ENCODE measurements at regions not wholly inside any gene's neighbourhood (a gene's known extent, or its start where the extent isn't known, plus 50 kb on each side); places are given as distances from the start of the nearest gene placed in this dataset.

GRCh38 chr5:121573721-121574382 is 277.8 kb upstream of the FTMT start:
- no peak for DNase-seq (ENCODE audit: low spot score)
- no peak for TF ChIP-seq CTCF (IDR thresholded peaks at IDR 0.05; ENCODE audit: extremely low read depth, missing control alignments)

DNA sequence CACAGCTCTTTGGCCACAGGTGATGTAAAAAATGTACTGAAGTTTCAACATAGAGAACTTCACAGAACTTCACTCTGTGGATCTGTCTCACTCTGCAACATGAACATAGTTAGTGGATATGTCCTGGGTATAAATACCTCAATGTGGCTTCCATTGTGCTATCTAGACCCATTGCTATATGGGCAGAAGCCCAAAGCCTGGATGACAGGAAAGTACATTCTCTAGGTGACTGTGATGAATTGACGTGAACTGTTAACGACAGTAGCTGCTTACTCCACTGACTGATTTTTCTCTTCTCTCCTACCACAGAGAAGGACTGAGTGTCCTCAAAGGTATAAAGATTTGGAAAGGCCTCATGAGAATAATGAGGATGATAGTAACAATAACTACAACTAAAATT is 270.1 kb upstream of the FTMT start:
- TF ChIP-seq CTCF (IDR thresholded peaks at IDR 0.05; ENCODE audit: extremely low read depth, missing control alignments) = no peak
- no peak for DNase-seq (ENCODE audit: low spot score)

GRCh38 chr5:121596882-121597281 is 254.8 kb upstream of the FTMT start:
- no peak for TF ChIP-seq CTCF (IDR thresholded peaks at IDR 0.05; ENCODE audit: extremely low read depth, missing control alignments)
- no peak for DNase-seq (ENCODE audit: low spot score)

DNA sequence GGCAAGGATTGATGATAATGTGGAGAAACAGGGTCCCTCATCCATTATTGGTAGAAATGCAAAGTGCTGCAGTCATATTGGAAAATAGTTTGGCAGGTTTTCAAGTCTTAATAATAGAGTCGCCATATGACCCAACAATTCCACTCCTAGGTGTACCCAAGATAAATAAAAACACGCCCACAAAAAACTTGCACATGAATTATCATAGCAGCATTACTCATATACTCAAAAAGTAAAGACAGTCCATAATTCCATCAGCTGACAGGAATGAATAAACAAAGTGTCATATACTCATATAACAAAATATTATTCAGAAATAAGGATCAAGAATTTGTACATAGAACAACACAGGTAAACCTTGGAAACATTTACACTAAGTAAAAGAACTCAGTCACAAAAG is 242.9 kb upstream of the FTMT start:
- no peak for TF ChIP-seq CTCF (IDR thresholded peaks at IDR 0.05; ENCODE audit: extremely low read depth, missing control alignments)
- DNase-seq (ENCODE audit: low spot score) = no peak

GRCh38 chr5:121624035-121624434 is 227.6 kb upstream of the FTMT start:
- no peak for TF ChIP-seq CTCF (IDR thresholded peaks at IDR 0.05; ENCODE audit: extremely low read depth, missing control alignments)
- no peak for DNase-seq (ENCODE audit: low spot score)

- DNase-seq (ENCODE audit: low spot score) = no peak
- no peak for TF ChIP-seq CTCF (IDR thresholded peaks at IDR 0.05; ENCODE audit: extremely low read depth, missing control alignments)
Measured at GRCh38 chr5:121628783-121629182, 222.9 kb upstream of the FTMT start.

DNA sequence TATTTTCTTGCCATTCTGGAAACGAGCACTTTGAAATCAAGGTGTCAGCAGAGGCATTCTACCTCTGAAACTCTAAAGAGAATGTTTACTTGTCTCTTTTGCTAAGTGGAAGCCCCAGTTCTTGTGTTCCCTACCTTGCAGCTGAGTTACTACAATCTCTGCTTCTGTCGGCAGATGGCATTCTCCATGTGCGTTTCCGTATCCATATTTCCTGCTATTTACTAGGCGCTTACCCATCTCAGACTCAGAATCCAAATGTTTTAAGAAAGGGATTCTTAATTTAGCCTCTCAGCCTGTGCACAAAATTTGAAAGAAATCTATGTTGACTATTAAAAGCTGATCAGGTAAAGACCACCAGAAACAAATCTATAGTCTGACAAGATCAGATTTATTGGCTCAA is 221.3 kb upstream of the FTMT start:
- TF ChIP-seq CTCF (IDR thresholded peaks at IDR 0.05; ENCODE audit: extremely low read depth, missing control alignments) = no peak
- no peak for DNase-seq (ENCODE audit: low spot score)

Data from GM20000 (cell line).